HAP-1 (cell line): ENCODE measurements at regions not wholly inside any gene's neighbourhood (a gene's known extent, or its start where the extent isn't known, plus 50 kb on each side); places are given as distances from the start of the nearest gene placed in this dataset.

Source experiments
- DNase-seq, 2 experiments: peaks; one replicate each; pipeline ENCODE4 v3.0.0-alpha.2; 2016 to 2020; ENCODE audit warnings: low spot score in 2 of 2
- H3K27me3 ChIP-seq: fragments of 250-450 bp; sonication (Bioruptor Pico); 2 replicates; pipeline ENCODE4 v1.5.1; 2020; ENCODE audit warnings: low read depth, mild to moderate bottlenecking, moderate library complexity
- H3K36me3 ChIP-seq: fragments of 250-450 bp; sonication (Bioruptor Pico); replicated peaks from 2 replicates; pipeline ENCODE4 v1.5.1; 2020; ENCODE audit warnings: mild to moderate bottlenecking
- H3K4me1 ChIP-seq: fragments of 250-450 bp; sonication (Bioruptor Pico); 2 replicates; pipeline ENCODE4 v1.5.1; 2020; ENCODE audit warnings: mild to moderate bottlenecking
- H3K4me3 ChIP-seq: fragments of 250-450 bp; sonication (Bioruptor Pico); 2 replicates; pipeline ENCODE4 v1.5.1; 2020; ENCODE audit warnings: mild to moderate bottlenecking, moderate library complexity
- H3K9me3 ChIP-seq: fragments of 250-450 bp; sonication (Bioruptor Pico); 2 replicates; pipeline ENCODE4 v1.5.1; 2020; ENCODE audit warnings: mild to moderate bottlenecking, moderate library complexity
- in situ Hi-C: fragments of 300-500 bp; cut with MboI; formaldehyde crosslinking; loops from 3 replicates; pipeline ENCODE4 v1.14.3; 2020; ENCODE audit warnings: low sequenced_read_pairs, inconsistent platforms, mixed read lengths

- no peaks in the 10 kb centered on the region for H3K36me3 ChIP-seq
- H3K4me3 ChIP-seq: no peak overlapping the region
- H3K27me3 ChIP-seq: no peaks in the 10 kb centered on the region
- H3K4me1 ChIP-seq: no peaks in the 10 kb centered on the region
- H3K9me3 ChIP-seq: no peaks in the 10 kb centered on the region
- no peak for DNase-seq
- in situ Hi-C loops: loop anchor here (25.0 kb wide), 1 partner anchor 649 kb away; no protein-coding TSS in a partner anchor
These were observed 209.6 kb downstream of the CYP26B1 start for GRCh38 chr2:71938108-71938507.

DNA sequence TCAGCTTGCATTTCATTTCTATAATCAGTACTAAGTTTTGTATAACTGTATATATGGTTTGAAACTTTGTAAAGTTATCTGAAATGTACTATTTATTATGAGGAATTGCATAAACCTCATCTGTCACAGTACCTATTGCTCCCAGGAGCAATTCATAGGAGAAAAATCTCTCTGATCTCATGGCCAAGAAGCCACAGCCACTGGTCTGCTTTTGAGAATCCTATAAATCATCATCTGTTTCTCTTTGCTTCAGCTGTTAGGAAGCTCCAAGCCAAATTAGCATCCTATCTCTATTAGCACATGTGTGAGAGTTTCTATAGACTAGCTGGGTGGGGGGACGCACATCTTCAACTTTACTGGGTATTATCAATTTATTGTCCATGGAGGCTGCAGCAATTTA lies 210.3 kb downstream of the CYP26B1 start:
- no peaks in the 10 kb centered on the region for H3K27me3 ChIP-seq
- in situ Hi-C loops: loop anchor here (25.0 kb wide), 1 partner anchor 650 kb away; no protein-coding TSS in a partner anchor
- H3K4me3 ChIP-seq: no peak overlapping the region
- H3K9me3 ChIP-seq: no peaks in the 10 kb centered on the region
- no peaks in the 10 kb centered on the region for H3K36me3 ChIP-seq
- DNase-seq: no peak
- no peaks in the 10 kb centered on the region for H3K4me1 ChIP-seq

GRCh38 chr2:71936076-71937030 lies 211.3 kb downstream of the CYP26B1 start:
- no peak for DNase-seq
- no peaks in the 10 kb centered on the region for H3K36me3 ChIP-seq
- no peak overlapping the region for H3K4me3 ChIP-seq
- in situ Hi-C loops: loop anchor here (25.0 kb wide), 1 partner anchor 651 kb away; no protein-coding TSS in a partner anchor
- H3K9me3 ChIP-seq: no peaks in the 10 kb centered on the region
- no peaks in the 10 kb centered on the region for H3K4me1 ChIP-seq
- no peaks in the 10 kb centered on the region for H3K27me3 ChIP-seq

DNA sequence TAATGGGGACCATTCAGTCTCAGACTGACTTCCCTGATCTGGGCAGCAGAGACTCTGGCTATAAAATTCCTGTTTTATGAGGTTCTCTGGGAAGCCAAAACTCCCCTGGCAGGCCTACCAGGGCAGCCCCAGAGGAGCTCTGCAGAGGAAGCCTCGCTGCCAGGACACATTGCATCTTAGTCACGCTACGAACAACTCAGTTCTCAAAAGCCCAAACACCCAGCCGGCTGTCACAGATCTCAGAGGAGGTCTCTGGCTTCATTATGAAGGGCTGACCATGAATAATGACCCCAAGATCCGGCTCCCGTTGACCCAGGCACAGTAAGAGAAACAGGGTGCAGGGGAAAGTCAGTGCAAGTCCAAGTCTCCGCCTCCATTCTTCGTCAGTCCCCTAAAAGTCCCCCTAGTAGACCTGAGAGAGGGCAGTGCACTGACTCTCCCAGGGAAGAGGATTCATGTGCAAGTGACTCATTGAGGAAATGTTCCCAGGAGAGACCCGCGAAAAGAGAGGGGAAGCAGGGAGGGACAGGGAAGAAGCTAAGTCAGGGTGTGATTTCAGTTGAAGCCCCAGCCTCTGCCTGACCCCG lies 212.3 kb downstream of the CYP26B1 start:
- DNase-seq: no peak
- H3K27me3 ChIP-seq: no peaks in the 10 kb centered on the region
- no peaks in the 10 kb centered on the region for H3K4me1 ChIP-seq
- no peak overlapping the region for H3K4me3 ChIP-seq
- in situ Hi-C loops: loop anchor here (25.0 kb wide), 1 partner anchor 652 kb away; no protein-coding TSS in a partner anchor
- H3K9me3 ChIP-seq: no peaks in the 10 kb centered on the region
- no peaks in the 10 kb centered on the region for H3K36me3 ChIP-seq

DNA sequence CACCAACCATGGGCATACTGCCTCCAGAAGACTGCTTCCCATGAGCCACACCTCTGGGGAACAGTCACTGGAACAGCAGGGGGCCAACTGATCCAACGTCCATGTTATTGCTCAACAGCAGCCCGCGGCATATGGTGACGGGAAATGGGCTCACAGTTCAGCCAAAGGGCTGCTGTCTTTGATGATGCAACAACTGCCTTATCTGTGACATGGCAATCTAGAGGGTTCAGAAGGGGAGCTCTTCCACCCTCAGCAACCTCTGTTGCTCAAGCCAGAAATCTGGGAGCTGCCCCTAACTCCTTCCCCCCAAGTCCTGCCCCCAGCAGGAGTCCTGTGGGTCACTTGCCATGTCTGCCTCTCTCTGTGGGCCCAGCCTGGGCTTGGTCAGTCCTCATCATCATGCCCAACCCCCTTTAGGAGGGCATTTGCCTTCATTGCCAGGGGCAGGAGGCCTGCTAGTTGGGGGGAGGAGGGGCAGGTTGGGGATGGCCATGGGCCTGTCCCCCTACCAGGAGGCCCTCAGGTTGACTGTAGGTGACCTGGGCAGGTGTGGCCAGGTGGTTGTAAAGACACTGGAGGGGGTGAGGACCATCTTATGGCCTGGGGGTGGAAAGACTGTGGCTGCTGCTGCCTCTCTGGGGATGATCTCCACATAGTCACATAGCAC lies 212.9 kb downstream of the CYP26B1 start:
- DNase-seq: no peak
- Histone ChIP-seq H3K4me1 (no peaks in the 10 kb centered on the region), H3K36me3 (no peaks in the 10 kb centered on the region), H3K9me3 (no peaks in the 10 kb centered on the region), H3K27me3 (no peaks in the 10 kb centered on the region), H3K4me3 (no peak overlapping the region)
- in situ Hi-C loops: loop anchor here (25.0 kb wide), 1 partner anchor 653 kb away; no protein-coding TSS in a partner anchor

- Histone ChIP-seq H3K4me1 (no peaks in the 10 kb centered on the region), H3K36me3 (no peaks in the 10 kb centered on the region), H3K4me3 (no peak overlapping the region), H3K9me3 (no peaks in the 10 kb centered on the region), H3K27me3 (no peaks in the 10 kb centered on the region)
- no peak for DNase-seq
- in situ Hi-C loops: loop anchor here (25.0 kb wide), 1 partner anchor 653 kb away; no protein-coding TSS in a partner anchor
These were observed 213.4 kb downstream of the CYP26B1 start for GRCh38 chr2:71934320-71934593.

DNA sequence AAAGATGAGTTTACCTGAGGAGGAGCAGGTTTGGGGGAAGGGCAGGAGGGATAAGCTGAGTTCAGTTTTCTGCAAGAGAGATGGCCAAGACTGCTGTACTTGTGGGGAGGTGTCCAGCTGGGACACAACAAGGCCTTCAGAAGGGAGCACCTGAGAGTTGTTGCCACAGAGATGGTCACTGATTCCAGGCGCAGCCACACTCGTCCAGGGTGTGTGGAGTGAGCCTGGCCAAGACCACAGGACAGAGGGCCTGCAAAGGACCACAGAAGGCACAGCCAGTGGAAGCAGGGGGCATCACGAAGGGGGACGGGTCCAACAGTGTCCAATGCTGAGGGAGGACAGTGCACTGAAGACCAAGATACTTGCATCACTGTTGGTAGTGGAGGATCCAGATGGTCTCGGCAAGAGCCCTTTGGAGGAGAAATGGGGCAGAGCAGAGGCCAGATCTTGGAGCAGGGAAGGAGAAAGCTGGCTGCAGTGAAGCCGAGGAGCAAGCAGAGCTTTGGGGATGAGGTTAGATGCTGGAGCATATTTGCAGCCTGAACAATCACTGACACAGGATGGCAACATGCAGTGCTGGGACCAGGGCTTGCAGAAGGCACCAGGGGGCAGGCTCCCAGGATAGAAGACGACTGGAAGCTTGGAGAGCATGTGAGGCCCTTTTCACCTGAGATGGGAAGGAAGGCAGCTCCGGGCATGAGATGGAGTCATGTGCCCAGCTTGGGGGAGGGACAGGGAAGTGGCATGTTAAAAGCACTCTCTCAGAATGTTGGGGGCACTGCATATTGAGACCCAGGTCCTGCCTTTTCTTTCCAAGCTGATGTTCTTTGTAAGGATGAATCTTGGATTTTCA lies 214.0 kb downstream of the CYP26B1 start:
- in situ Hi-C loops: loop anchor here (25.0 kb wide), 1 partner anchor 654 kb away; no protein-coding TSS in a partner anchor
- no peak for DNase-seq
- Histone ChIP-seq H3K27me3 (no peaks in the 10 kb centered on the region), H3K4me3 (no peak overlapping the region), H3K9me3 (no peaks in the 10 kb centered on the region), H3K4me1 (no peaks in the 10 kb centered on the region), H3K36me3 (no peaks in the 10 kb centered on the region)

GRCh38 chr2:71932780-71933466 lies 214.7 kb downstream of the CYP26B1 start:
- in situ Hi-C loops: loop anchor here (25.0 kb wide), 1 partner anchor 654 kb away; no protein-coding TSS in a partner anchor

GRCh38 chr2:71932037-71932779 lies 215.5 kb downstream of the CYP26B1 start:
- no peaks in the 10 kb centered on the region for H3K9me3 ChIP-seq
- H3K4me1 ChIP-seq: no peaks in the 10 kb centered on the region
- no peak for DNase-seq
- no peaks in the 10 kb centered on the region for H3K36me3 ChIP-seq
- H3K4me3 ChIP-seq: no peak overlapping the region
- in situ Hi-C loops: loop anchor here (25.0 kb wide), 1 partner anchor 655 kb away; no protein-coding TSS in a partner anchor
- H3K27me3 ChIP-seq: no peaks in the 10 kb centered on the region

More at GRCh38 chr2:71932780-71933466, 214.7 kb downstream of the CYP26B1 start:
- no peaks in the 10 kb centered on the region for H3K4me1 ChIP-seq
- DNase-seq: no peak
- H3K27me3 ChIP-seq: no peaks in the 10 kb centered on the region
- H3K9me3 ChIP-seq: no peaks in the 10 kb centered on the region
- no peaks in the 10 kb centered on the region for H3K36me3 ChIP-seq
- H3K4me3 ChIP-seq: no peak overlapping the region

DNA sequence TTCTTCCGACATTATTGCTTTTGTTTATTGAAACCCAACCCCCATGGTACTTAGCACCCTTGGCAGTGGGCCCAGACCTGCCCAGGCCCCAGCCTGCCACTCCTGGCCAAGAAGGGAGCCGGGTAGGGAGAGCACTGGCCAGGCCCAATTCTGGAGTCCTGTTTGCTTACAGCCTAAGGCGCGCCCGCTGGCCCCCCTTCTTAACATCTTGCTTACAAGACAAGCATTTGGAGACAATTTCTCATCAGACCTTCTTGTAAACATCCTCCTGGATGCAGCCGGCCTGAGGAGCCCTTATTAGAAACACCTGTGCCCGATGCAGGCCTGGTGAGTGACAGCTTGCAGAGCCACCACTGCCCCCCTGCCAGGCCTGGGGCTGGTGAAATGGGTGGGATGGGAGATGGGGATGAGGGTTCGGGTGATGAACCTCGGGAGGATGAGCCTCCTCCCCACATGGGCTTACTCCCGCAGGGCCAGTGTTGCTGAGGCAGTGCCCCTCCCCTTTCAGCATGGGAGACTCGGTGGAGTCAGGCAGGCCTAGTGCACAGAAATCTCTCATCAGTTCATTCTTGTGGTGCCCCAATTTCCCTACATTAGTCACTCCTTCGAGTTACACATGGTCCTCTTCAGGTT lies 217.5 kb downstream of the CYP26B1 start:
- in situ Hi-C loops: loop anchor here (25.0 kb wide), 1 partner anchor 657 kb away; no protein-coding TSS in a partner anchor
- H3K4me3 ChIP-seq: no peak overlapping the region
- H3K9me3 ChIP-seq: no peaks in the 10 kb centered on the region
- no peaks in the 10 kb centered on the region for H3K27me3 ChIP-seq
- DNase-seq: no peak
- H3K36me3 ChIP-seq: no peaks in the 10 kb centered on the region
- H3K4me1 ChIP-seq: no peaks in the 10 kb centered on the region

DNA sequence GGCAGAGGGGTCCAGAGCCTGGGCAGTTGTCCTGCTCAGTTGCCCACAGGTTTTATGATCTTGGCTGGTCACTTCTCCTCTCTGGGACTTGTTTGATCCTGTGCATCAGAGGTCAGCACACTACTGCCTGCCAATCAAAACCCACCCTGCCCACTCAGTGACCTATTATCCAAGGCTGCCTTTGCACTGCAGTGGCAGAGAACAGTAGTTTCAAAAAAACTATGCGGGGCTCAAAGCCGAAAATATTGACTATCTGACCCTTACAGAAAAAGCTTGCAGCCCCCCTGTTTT lies 218.2 kb downstream of the CYP26B1 start:
- no peak for DNase-seq
- H3K27me3 ChIP-seq: no peaks in the 10 kb centered on the region
- H3K4me3 ChIP-seq: no peak overlapping the region
- H3K4me1 ChIP-seq: no peaks in the 10 kb centered on the region
- in situ Hi-C loops: loop anchor here (5.0 to 25.0 kb wide), 3 partner anchors 223 to 815 kb away; no protein-coding TSS in a partner anchor
- no peaks in the 10 kb centered on the region for H3K9me3 ChIP-seq
- no peaks in the 10 kb centered on the region for H3K36me3 ChIP-seq
